G401.6 (cell line): ENCODE measurements at regions not wholly inside any gene's neighbourhood (a gene's known extent, or its start where the extent isn't known, plus 50 kb on each side); places are given as distances from the start of the nearest gene placed in this dataset.
"Not testable (repeated sequence)": the region's sequence is repeated elsewhere in the genome, so short reads cannot be mapped to it uniquely, and the experiment has no call there.

Experiments used
- FAIRE-seq: peaks from 2 replicates; lab custom pipeline; 2012; peaks lifted over from hg19 to GRCh38; lab: Jason Lieb, UNC

DNA sequence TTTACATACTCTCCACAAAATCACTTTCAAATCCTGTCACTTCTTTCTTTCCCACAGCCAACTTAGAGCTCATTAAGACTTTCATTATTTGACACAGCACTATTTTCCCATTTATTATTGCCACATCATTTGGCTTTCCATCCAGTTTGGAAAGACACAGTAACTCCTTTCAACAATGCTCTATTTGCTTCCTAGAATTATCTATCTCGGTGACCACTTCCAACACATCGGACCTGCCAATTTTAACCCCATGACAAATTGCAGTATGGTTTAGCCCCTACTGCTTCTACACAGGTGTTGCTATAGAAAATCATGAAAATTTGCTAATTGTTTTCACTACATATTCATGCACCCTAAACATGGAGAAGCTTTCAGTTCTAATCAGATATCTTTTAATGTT, 190.6 kb upstream of the COX7C start:
- no peak for FAIRE-seq

GRCh38 chr5:86439593-86440110, 178.1 kb upstream of the COX7C start:
- no peak for FAIRE-seq

DNA sequence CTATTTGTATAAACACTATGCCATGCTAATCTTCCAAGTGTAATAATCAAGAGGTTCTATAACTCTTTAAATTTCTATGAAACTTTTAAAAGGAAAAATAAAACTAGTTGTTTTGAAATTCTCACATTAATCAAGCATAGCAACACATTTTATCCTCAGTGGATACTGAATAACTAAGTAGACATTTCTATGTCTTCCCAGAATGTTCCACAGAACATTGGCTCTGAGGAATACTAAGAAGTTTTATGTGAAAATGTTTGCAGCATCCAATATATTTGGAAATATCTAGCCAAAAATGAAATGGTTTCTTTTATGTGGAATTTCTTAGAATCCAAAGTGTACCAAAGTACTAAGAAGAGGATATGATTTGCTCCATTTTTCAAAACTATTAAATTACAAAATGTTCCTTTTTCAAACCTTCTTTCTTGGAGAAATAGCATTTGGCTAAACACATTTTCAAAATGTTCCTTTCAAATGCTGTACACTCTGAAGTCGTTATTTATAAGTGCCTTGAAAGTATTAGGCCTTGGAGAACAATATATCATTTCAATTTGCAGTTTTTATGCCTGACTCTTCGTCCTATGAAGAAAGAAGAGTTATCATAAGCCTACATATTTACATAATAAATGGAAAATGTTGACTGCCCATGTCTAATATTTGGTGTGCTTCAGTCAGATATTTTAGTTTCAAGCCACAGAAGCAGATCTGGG, 175.6 kb upstream of the COX7C start:
- no peak for FAIRE-seq

DNA sequence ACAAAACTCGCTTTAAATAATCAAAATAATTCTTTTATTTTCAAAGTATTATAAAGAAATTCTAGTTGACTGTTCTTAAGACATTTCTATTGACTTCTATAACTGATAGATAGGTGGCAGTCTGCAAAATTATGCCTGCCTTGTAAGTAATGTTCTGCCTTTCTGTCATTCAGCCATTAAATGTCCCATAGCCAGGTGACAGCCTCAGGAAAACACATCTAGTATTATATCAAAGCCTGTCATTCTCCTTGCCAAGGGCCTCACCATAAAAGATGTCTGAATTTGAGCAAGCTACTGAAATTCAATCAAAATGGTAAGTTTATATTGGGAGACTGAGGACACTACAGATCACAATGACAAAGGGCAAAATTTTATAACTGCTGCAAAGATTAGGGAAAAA, 170.4 kb upstream of the COX7C start:
- no peak for FAIRE-seq

- no peak for FAIRE-seq
Measured at GRCh38 chr5:86452251-86452650, 165.5 kb upstream of the COX7C start.

DNA sequence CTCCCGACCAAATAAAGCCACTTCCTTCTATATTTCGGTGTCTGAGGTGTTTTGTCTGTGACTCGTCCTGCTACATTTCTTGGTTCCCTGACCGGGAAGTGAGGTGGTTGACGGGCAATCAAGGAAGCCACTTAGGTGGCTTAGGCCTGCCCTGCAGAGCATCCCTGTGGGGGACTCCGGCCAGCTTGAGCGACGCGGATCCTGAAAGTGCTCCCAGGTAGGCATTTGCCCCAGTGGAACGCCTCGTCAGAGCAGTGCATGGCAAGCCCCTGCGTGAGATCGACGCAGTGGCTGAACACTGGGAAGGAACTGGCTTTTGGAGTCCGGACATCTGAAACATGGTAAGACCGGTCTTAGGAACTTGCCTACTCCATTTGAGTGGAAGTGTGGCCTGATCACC, 157.2 kb upstream of the COX7C start:
- FAIRE-seq = no peak

- FAIRE-seq = no peak
Measured at GRCh38 chr5:86461169-86461956, 156.4 kb upstream of the COX7C start.

GRCh38 chr5:86463339-86463738, 154.4 kb upstream of the COX7C start:
- no peak for FAIRE-seq

- FAIRE-seq = no peak
Measured at GRCh38 chr5:86465052-86465838, 152.5 kb upstream of the COX7C start.

GRCh38 chr5:86466721-86467120, 151.0 kb upstream of the COX7C start:
- not testable (repeated sequence) for FAIRE-seq

DNA sequence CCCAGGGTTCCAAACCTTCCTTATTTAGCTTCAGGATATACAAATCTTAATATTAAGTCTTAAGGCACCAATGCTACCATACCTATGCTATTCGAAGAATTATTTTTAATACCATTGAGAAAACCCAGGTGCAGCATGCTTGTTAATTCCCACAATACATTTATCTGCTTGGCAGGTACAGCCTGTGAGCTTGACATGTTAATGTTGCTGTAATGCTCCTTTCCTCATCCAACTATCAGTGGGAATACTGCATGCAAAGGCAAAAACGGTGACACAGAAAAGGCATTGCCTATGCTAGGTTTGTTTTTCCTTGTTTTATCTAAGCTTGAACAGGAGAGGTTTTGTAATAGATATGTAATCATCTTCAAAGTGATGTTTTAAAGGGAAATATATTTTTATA, 135.7 kb upstream of the COX7C start:
- no peak for FAIRE-seq

- no peak for FAIRE-seq
Measured at GRCh38 chr5:86493777-86494176, 124.0 kb upstream of the COX7C start.

DNA sequence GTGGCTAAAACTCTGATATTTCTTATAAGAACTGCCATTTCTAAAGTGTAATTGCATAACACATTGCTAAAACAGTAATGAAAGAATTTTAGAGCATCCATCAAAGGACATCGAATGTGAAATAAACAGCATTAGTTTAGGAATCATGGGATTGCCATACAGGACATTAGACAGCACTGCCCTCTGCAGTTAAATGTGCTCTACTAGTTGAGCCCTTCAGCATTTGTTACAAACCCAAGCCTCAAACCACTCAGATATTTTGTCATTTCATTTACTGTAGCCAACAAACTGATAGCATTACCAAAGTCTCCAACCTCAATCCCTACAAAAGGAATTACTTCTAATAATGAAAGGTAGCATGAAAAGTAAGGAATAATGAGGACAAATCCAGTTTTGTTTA, 116.8 kb upstream of the COX7C start:
- no peak for FAIRE-seq

DNA sequence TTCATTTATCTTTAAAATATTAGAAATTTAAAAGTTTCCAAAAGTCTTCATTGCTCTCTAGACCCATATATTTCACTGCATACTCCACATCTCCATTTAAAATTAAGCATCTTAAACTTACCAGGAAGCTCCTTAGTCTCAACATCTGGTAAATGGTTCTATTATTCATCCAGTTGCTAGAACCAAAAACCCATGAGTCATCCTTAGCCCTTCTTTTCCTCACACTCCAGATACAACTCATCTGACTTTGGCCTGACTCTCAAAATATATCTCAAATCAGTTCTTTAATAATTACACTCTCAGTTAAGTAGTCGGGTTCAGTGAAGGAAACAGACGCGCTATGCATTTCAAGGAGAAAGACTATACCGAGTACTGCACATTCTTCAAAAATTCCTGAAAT, 110.2 kb upstream of the COX7C start:
- no peak for FAIRE-seq

DNA sequence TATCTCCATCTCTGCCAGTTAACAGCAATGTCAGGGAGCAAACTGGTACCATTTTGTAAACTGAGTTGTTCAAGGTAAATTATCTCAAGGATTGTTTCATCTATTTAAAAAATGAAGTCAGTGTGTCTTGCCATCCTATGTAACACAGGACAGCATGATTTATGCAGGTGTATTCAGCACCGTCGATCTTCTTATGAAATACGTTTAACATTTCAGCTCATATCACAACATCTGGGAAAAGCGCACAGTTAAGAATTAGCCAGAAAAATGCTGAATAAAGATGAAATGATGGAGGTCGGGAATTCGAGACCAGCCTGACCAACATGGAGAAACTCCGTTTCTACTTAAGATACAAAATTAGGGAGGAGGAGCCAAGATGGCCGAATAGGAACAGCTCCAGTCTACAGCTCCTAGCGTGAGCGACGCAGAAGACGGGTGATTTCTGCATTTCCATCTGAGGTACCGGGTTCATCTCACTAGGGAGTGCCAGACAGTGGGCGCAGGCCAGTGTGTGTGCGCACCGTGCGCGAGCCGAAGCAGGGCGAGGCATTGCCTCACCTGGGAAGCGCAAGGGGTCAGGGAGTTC, 107.3 kb upstream of the COX7C start:
- FAIRE-seq = not testable (repeated sequence)

- FAIRE-seq = no peak
Measured at GRCh38 chr5:86523718-86524117, 94.0 kb upstream of the COX7C start.

- no peak for FAIRE-seq
Measured at GRCh38 chr5:86525622-86526021, 92.1 kb upstream of the COX7C start.

DNA sequence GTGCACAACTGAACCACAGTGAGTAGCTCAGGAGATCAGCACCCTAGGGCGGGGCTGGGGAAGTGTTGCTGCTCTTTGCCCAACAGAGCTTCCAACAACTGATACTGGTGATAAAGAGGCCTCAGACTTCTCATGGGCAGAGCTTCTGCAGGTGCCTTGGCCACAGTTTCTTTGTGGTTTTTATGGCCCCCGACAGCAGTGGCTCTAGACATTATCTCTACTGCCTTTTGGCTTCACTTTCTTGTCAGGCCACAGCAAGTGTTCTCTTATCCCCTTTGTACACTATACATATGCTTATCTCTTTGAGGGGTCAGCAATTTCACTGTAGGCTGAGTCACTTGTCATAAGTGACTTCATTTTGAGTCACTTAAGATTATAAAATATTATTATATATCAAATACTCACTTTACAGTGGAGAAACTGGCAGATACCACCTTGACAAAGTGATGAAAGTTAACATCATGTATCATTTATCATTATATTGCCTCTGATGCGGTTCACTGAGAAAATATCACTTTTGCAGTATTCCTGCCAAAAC, 90.9 kb upstream of the COX7C start:
- no peak for FAIRE-seq

DNA sequence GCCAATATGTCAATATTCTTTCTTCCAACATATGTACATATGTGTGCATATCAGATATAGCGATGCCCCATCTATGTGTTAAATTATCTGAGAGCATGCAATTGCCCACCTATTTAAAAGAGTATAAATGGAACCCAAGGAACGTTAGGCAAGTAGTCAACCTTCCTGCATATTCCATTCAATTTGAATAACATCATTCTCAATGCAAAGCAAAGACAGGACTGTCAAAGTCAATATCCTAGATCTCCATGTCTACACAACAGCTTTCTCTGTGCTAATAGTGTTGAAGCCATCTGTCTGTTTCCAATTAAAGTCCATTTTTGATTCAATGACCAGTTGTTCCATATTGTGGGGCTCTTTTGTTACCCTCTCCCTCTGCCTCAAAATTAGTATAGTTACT, 85.3 kb upstream of the COX7C start:
- no peak for FAIRE-seq

DNA sequence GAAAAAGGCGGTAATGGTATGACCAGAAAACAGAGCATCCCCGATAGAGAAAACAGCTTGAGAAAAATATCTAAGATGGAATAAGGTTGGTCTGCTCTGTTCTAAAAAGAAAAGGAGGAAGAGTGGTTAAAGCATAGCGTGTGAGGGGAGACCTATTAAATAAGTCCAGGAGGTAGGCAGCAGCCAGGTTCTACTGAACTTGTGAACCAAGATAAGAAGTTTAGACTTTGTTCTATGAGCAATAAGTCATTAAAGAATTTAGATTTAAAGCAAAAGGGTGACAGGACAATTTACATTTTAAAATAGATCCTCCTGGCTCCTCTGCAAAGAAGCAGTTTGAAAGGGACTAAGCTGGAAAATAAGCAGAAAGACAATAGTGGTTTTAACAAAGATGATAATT, 81.3 kb upstream of the COX7C start:
- FAIRE-seq = no peak

DNA sequence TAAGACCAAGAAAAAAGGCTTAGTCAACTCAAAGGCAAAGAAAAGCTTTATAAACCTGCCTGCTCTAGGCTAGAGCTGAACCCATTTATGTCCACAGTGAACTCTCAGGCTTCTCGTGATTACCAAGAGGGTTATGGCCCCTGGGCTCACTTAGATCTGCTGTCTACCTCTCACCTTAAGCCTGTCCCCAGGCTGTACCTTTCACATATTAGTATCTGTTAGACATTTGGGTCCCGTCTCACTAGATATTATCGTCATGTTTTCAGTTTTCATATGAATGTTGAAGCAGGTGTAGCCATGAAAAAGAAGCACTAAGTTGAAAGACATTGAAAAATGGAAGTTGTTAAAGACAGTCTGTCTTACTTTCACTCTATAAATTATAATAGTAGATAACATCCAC, 75.2 kb upstream of the COX7C start:
- no peak for FAIRE-seq

DNA sequence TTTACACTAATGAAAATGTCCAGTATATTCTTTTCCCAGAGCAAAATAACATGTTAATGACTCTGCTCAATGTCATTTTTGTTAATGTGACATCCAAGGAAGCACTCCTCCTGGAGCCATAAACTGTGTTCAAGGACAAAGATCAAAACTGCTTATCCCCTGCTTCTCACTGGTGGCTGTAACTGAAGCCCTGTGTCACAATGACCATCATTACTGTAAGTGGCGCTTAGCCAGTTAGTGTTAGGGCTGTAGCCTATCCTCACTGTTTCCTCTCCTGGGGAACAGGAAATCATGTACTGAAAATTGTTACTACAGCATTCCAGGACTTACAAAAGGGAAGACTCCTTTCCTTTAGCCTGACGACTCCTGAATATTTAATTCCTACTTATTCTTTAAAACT, 71.7 kb upstream of the COX7C start:
- no peak for FAIRE-seq
